IMR-90 (cell line): ENCODE measurements at regions not wholly inside any gene's neighbourhood (a gene's known extent, or its start where the extent isn't known, plus 50 kb on each side); places are given as distances from the start of the nearest gene placed in this dataset.

ENCODE experiments used
- BHLHE40 ChIP-seq: fragments of 150-350 bp; IDR thresholded peaks from 2 replicates; pipeline ENCODE4 v1.6.1; 2016; ENCODE audit warnings: mild to moderate bottlenecking, low read depth, low read length
- CEBPB ChIP-seq: IDR thresholded peaks from 2 replicates; pipeline ENCODE4 v1.6.1; 2012; ENCODE audit warnings: low read depth, low read length, improper control_type of control experiment
- CTCF ChIP-seq: conservative IDR thresholded peaks from 2 replicates; pipeline ENCODE4 v1.5.1; 2012; ENCODE audit warnings: mild to moderate bottlenecking, low read depth, low read length, improper control_type of control experiment
- ELK1 ChIP-seq: fragments of 150-350 bp; IDR thresholded peaks from 2 replicates; pipeline ENCODE4 v1.6.1; 2016; ENCODE audit warnings: low read depth, mild to moderate bottlenecking, low read length, moderate library complexity, borderline replicate concordance
- MAFK ChIP-seq: IDR thresholded peaks from 2 replicates; pipeline ENCODE4 v1.6.1; 2012; ENCODE audit warnings: low read depth, low read length, improper control_type of control experiment
- POLR2A ChIP-seq: IDR thresholded peaks from 2 replicates; pipeline ENCODE4 v1.6.1; 2012; ENCODE audit warnings: mild to moderate bottlenecking, low read depth, low read length
- RCOR1 ChIP-seq: IDR thresholded peaks from 2 replicates; pipeline ENCODE4 v1.6.1; 2012; ENCODE audit warnings: mild to moderate bottlenecking, low read length, improper control_type of control experiment; ENCODE audit not compliant: insufficient replicate concordance
- RFX5 ChIP-seq: IDR thresholded peaks from 2 replicates; pipeline ENCODE4 v1.8.0; 2012; ENCODE audit warnings: low read depth, mild to moderate bottlenecking, low read length, moderate library complexity
- SMC3 ChIP-seq: fragments of 150-350 bp; IDR thresholded peaks from 2 replicates; pipeline ENCODE4 v1.6.1; 2016; ENCODE audit warnings: low read depth, mild to moderate bottlenecking, antibody characterized with exemption, low read length, moderate library complexity
- TF ChIP-seq, protein P1 (sequence below): fragments of 150-350 bp; IDR thresholded peaks from 2 replicates; pipeline ENCODE4 v1.6.1; 2017; ENCODE audit warnings: mild to moderate bottlenecking, antibody characterized with exemption, low read length, low read depth

DNA sequence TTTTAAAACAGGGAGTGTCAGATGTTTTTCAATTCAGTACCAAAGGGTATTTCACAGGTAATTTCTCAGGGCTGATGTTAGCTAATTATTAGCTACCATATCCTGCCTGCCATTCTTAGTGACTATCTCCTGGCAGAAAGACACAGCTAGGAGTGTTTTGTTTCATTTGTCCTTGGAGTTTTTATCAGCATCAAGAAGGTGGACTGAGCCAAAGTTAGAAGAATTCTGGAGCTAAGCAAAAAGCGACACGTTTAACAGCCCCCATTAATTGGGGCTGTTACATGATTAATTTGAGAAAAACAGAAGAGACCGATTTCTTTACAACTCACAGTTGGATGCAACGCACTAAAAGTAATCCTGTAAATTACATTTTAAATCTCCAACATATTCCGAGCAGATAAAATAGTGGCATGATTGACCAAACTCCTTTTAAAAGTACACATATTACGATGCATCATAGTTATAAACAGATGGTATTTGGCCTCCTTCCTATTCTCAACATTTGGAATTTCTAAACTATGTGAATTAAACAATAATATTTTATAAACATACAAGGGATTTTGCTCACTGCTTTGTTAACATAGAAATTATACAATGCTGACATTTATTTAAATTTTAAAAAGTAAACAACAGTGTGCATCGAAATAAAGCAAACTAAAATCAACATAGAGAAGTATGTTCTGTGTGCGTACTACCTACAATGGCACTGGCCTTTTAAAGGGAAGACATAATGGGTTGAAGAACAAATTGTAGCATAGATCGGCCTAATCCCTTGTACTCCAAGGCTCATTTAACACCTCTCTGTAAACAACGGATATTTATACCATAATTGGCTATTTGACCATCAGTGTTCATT lies 585.1 kb downstream of the ZEB2 start:
- TF ChIP-seq CTCF (no peak), RFX5 (no peak), POLR2A (no peak), SMC3 (no peak), BHLHE40 (no peak), ELK1 (no peak), MAFK (no peak), RCOR1 (no peak), CEBPB (no peak)
- TF ChIP-seq, protein P1, sequence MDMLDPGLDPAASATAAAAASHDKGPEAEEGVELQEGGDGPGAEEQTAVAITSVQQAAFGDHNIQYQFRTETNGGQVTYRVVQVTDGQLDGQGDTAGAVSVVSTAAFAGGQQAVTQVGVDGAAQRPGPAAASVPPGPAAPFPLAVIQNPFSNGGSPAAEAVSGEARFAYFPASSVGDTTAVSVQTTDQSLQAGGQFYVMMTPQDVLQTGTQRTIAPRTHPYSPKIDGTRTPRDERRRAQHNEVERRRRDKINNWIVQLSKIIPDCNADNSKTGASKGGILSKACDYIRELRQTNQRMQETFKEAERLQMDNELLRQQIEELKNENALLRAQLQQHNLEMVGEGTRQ, result no peak
